ENCODE measurements at regions not wholly inside any gene's neighbourhood (a gene's known extent, or its start where the extent isn't known, plus 50 kb on each side); places are given as distances from the start of the nearest gene placed in this dataset.

GRCh38 chr4:11518754-11519153 lies 90.1 kb upstream of the HS3ST1 start:
- H3K4me3 ChIP-seq (ENCODE audit: low read depth, low read length) = no peak overlapping the region
- no peak for TF ChIP-seq CTCF (IDR thresholded peaks at IDR 0.05; ENCODE audit: low read depth, low read length)

GRCh38 chr4:11514779-11515419 lies 86.2 kb upstream of the HS3ST1 start:
- TF ChIP-seq CTCF (IDR thresholded peaks at IDR 0.05; ENCODE audit: low read depth, low read length) = no peak
- no peak overlapping the region for H3K4me3 ChIP-seq (ENCODE audit: low read depth, low read length)

GRCh38 chr4:11514003-11514402 lies 85.3 kb upstream of the HS3ST1 start:
- no peak overlapping the region for H3K4me3 ChIP-seq (ENCODE audit: low read depth, low read length)
- TF ChIP-seq CTCF (IDR thresholded peaks at IDR 0.05; ENCODE audit: low read depth, low read length) = no peak

- H3K4me3 ChIP-seq (ENCODE audit: low read depth, low read length) = no peak overlapping the region
- no peak for TF ChIP-seq CTCF (IDR thresholded peaks at IDR 0.05; ENCODE audit: low read depth, low read length)
These were observed 84.2 kb upstream of the HS3ST1 start for GRCh38 chr4:11512871-11513270.

- no peak for TF ChIP-seq CTCF (IDR thresholded peaks at IDR 0.05; ENCODE audit: low read depth, low read length)
These were observed 82.6 kb upstream of the HS3ST1 start for GRCh38 chr4:11511321-11511720.

GRCh38 chr4:11507920-11508319 lies 79.2 kb upstream of the HS3ST1 start:
- no peak for TF ChIP-seq CTCF (IDR thresholded peaks at IDR 0.05; ENCODE audit: low read depth, low read length)
- no peak overlapping the region for H3K4me3 ChIP-seq (ENCODE audit: low read depth, low read length)

More at GRCh38 chr4:11511321-11511720, 82.6 kb upstream of the HS3ST1 start:
- no peak overlapping the region for H3K4me3 ChIP-seq (ENCODE audit: low read depth, low read length)

- TF ChIP-seq CTCF (IDR thresholded peaks at IDR 0.05; ENCODE audit: low read depth, low read length) = no peak
- no peak overlapping the region for H3K4me3 ChIP-seq (ENCODE audit: low read depth, low read length)
These were observed 77.5 kb upstream of the HS3ST1 start for GRCh38 chr4:11506194-11506593.
